C4-2B (cell line): ENCODE measurements at regions not wholly inside any gene's neighbourhood (a gene's known extent, or its start where the extent isn't known, plus 50 kb on each side); places are given as distances from the start of the nearest gene placed in this dataset.

Experiments used
- CTCF ChIP-seq: fragments of 450-650 bp; conservative IDR thresholded peaks from 2 replicates; pipeline ENCODE4 v1.5.1; 2017; ENCODE audit warnings: mild to moderate bottlenecking
- ZFX ChIP-seq: fragments of 450-650 bp; IDR thresholded peaks from 2 replicates; pipeline ENCODE4 v1.6.1; 2017

GRCh38 chr7:86444245-86444644 lies 199.5 kb upstream of the GRM3 start:
- no peak for TF ChIP-seq CTCF
- TF ChIP-seq ZFX: no peak
